ENCODE measurements at regions not wholly inside any gene's neighbourhood (a gene's known extent, or its start where the extent isn't known, plus 50 kb on each side); places are given as distances from the start of the nearest gene placed in this dataset.

DNA sequence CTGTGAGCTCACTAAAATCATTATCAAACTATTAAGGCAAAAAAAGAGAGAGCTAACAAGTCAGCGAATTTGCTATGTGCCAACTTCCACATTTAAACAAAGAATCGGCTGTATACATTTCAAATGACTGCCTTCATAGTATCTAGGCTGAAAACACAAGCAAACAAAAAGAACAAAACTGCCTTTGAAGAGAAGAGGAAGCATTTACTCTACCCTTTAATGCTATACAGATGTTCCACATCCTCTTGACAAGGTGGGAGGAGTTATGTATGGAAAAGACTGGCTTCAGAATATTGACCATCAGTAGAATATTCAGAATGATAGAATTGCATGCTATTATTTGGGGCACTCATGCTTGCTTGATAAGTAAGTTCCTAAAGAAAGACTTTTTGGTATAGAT is 741.7 kb downstream of the PLCL1 start:
- Mint-ChIP-seq H3K27me3 (ENCODE audit: insufficient read depth) (no peaks in the 10 kb centered on the region), H3K4me3 (no peak overlapping the region), H3K4me1 (no peaks in the 10 kb centered on the region), H3K9me3 (no peaks in the 10 kb centered on the region), H3K36me3 (ENCODE audit: low read depth) (no peaks in the 10 kb centered on the region), H3K27ac (no peak overlapping the region)
- Histone ChIP-seq H3K9me3 (ENCODE audit: control insufficient read depth, low read length) (no peaks in the 10 kb centered on the region), H3K27me3 (ENCODE audit: control insufficient read depth, insufficient read depth, low read length, poor library complexity, severe bottlenecking) (no peaks in the 10 kb centered on the region), H3K9ac (ENCODE audit: extremely low read depth, low read length, poor library complexity, severe bottlenecking) (no peak overlapping the region), H3K4me1 (ENCODE audit: control insufficient read depth, insufficient read depth, low read length) (no peaks in the 10 kb centered on the region), H3K27ac (ENCODE audit: low read depth, low read length) (no peak overlapping the region), H3K36me3 (ENCODE audit: control insufficient read depth, insufficient read depth, low read length) (no peaks in the 10 kb centered on the region), H3K4me3 (ENCODE audit: low read length) (no peak overlapping the region)
- DNase-seq, result no peak
- WGBS, 2 experiments (ENCODE audit: insufficient coverage in 1 of 2, insufficient read length in 1 of 2), result 81% methylated on average over 2 of the region's 2 CpGs; no CpG with 5 or more reads in 1 of the 2 experiments
- TF ChIP-seq, protein P1, sequence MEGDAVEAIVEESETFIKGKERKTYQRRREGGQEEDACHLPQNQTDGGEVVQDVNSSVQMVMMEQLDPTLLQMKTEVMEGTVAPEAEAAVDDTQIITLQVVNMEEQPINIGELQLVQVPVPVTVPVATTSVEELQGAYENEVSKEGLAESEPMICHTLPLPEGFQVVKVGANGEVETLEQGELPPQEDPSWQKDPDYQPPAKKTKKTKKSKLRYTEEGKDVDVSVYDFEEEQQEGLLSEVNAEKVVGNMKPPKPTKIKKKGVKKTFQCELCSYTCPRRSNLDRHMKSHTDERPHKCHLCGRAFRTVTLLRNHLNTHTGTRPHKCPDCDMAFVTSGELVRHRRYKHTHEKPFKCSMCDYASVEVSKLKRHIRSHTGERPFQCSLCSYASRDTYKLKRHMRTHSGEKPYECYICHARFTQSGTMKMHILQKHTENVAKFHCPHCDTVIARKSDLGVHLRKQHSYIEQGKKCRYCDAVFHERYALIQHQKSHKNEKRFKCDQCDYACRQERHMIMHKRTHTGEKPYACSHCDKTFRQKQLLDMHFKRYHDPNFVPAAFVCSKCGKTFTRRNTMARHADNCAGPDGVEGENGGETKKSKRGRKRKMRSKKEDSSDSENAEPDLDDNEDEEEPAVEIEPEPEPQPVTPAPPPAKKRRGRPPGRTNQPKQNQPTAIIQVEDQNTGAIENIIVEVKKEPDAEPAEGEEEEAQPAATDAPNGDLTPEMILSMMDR (conservative IDR thresholded peaks at IDR 0.05), result no peak

DNA sequence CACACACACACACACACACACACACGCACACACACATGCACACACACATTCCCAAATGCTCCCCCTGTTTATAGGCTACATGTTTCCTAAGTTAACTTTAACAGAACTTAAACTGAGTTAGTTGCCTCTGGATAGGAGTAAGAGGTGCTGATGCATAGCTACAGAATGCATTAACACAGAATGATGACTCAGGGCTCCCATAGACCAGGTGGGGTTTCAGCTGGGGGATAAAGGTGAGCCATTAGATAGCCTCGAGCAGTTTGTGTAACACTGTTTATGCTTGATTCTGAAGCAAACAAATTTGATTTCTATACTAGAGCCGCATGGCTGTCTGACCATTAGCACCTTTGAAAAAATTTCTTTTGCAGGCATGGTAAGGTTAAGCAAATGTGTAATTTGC is 741.0 kb downstream of the PLCL1 start:
- no peak overlapping the region for H3K4me3 Mint-ChIP-seq
- no peak overlapping the region for H3K9ac ChIP-seq (ENCODE audit: extremely low read depth, low read length, poor library complexity, severe bottlenecking)
- no peak overlapping the region for H3K4me3 ChIP-seq (ENCODE audit: low read length)
- H3K27ac Mint-ChIP-seq, result no peak overlapping the region
- 68 to 89% methylated on average over 2 to 3 of the region's 3 CpGs for WGBS, 2 experiments (ENCODE audit: insufficient coverage in 1 of 2, insufficient read length in 1 of 2)
- no peaks in the 10 kb centered on the region for H3K36me3 ChIP-seq (ENCODE audit: control insufficient read depth, insufficient read depth, low read length)
- no peaks in the 10 kb centered on the region for H3K9me3 Mint-ChIP-seq
- H3K27me3 ChIP-seq (ENCODE audit: control insufficient read depth, insufficient read depth, low read length, poor library complexity, severe bottlenecking), result no peaks in the 10 kb centered on the region
- no peaks in the 10 kb centered on the region for H3K9me3 ChIP-seq (ENCODE audit: control insufficient read depth, low read length)
- H3K4me1 Mint-ChIP-seq, result no peaks in the 10 kb centered on the region
- no peaks in the 10 kb centered on the region for H3K27me3 Mint-ChIP-seq (ENCODE audit: insufficient read depth)
- no peak for DNase-seq
- H3K27ac ChIP-seq (ENCODE audit: low read depth, low read length), result no peak overlapping the region
- TF ChIP-seq, protein P1 (conservative IDR thresholded peaks at IDR 0.05), result no peak
- no peaks in the 10 kb centered on the region for H3K4me1 ChIP-seq (ENCODE audit: control insufficient read depth, insufficient read depth, low read length)
- no peaks in the 10 kb centered on the region for H3K36me3 Mint-ChIP-seq (ENCODE audit: low read depth)

DNA sequence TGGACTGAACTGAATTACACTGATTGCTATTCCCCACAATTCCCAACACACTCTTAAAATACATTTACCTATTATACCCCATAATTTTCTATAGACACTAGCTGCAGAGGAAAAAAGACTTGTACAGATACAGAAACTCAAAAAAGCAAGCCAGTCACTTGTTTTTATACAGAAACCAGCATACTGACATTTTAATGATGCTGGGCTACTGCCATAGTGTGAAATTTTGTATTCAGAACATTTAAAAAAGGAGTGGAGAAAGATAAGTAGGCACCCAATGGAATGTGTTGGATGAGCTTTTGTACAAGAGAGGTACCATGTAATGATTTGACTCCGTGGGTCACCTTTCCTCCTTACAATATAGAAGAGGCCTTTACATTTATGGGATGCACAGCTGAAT is 740.1 kb downstream of the PLCL1 start:
- H3K27ac Mint-ChIP-seq, result no peak overlapping the region
- no peak overlapping the region for H3K4me3 Mint-ChIP-seq
- Histone ChIP-seq H3K36me3 (ENCODE audit: control insufficient read depth, insufficient read depth, low read length) (no peaks in the 10 kb centered on the region), H3K4me3 (ENCODE audit: low read length) (no peak overlapping the region), H3K4me1 (ENCODE audit: control insufficient read depth, insufficient read depth, low read length) (no peaks in the 10 kb centered on the region), H3K27ac (ENCODE audit: low read depth, low read length) (no peak overlapping the region), H3K27me3 (ENCODE audit: control insufficient read depth, insufficient read depth, low read length, poor library complexity, severe bottlenecking) (no peaks in the 10 kb centered on the region), H3K9ac (ENCODE audit: extremely low read depth, low read length, poor library complexity, severe bottlenecking) (no peak overlapping the region), H3K9me3 (ENCODE audit: control insufficient read depth, low read length) (no peaks in the 10 kb centered on the region)
- TF ChIP-seq, protein P1 (conservative IDR thresholded peaks at IDR 0.05), result no peak
- WGBS, 2 experiments (ENCODE audit: insufficient coverage in 1 of 2, insufficient read length in 1 of 2), result 92% methylated on average over 1 of the region's 1 CpG; no CpG with 5 or more reads in 1 of the 2 experiments
- H3K9me3 Mint-ChIP-seq, result no peaks in the 10 kb centered on the region
- no peaks in the 10 kb centered on the region for H3K27me3 Mint-ChIP-seq (ENCODE audit: insufficient read depth)
- no peak for DNase-seq
- no peaks in the 10 kb centered on the region for H3K4me1 Mint-ChIP-seq
- no peaks in the 10 kb centered on the region for H3K36me3 Mint-ChIP-seq (ENCODE audit: low read depth)

All from endodermal cell (in vitro differentiated cells).